GM18907 (cell line): ENCODE measurements at regions not wholly inside any gene's neighbourhood (a gene's known extent, or its start where the extent isn't known, plus 50 kb on each side); places are given as distances from the start of the nearest gene placed in this dataset.

Source experiments
- ATAC-seq: cut with Tn5 transposase; IDR thresholded peaks from one replicate; pipeline ENCODE4 v1.9.1; 2021; ENCODE audit warnings: mild to moderate bottlenecking, moderate library complexity; ENCODE audit not compliant: unreplicated experiment

- no peak for ATAC-seq
These were observed 61.7 kb upstream of the NEBL start for GRCh38 chr10:20958764-20959163.

DNA sequence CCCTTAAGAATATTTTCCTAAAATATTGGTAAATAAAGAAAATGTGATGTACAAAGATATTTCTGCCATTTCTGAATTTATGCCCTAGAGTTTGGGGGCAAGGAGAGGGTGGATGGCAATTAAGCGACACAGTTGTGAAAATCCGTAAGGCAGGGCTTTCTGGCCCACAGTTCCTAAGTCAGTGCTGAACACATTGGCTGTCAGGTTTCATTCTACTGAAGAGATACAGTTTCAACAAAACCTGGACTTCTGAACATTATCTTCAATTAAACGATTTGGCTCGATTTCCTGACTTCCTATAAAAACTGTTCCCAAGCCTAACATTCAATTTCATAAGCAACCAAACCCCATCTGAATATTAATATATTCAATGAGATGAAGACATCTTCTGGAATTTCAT lies 61.1 kb upstream of the NEBL start:
- ATAC-seq: no peak

GRCh38 chr10:20957744-20958143 lies 60.6 kb upstream of the NEBL start:
- ATAC-seq: no peak

- ATAC-seq: no peak
These were observed 59.7 kb upstream of the NEBL start for GRCh38 chr10:20956843-20957242.

DNA sequence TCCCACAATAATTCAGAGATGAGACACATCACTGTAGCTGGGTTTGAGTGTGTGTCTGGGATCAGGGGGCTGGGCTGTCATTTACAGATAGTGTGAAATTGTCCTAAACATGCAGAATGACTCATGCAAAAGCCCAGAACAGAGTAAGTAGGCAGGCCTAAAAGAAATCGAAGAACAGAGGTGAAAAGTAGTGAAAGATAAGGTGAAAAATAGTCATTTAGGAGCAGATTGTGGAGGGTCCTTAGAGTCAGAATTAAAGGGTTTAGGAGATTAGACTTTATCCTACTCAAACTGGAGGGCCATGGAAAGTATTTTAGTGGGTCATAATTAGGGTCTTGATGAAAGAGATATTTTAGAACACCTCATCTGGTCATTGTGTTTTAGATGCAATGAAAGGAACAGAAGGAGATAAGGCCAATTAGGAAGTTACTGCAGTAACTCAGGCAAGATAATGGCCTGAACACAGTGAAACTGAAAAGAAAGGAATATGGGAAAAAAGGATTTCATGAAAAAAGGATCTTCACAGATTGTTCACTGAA lies 58.3 kb upstream of the NEBL start:
- ATAC-seq: no peak

- no peak for ATAC-seq
These were observed 57.4 kb upstream of the NEBL start for GRCh38 chr10:20954519-20954918.

DNA sequence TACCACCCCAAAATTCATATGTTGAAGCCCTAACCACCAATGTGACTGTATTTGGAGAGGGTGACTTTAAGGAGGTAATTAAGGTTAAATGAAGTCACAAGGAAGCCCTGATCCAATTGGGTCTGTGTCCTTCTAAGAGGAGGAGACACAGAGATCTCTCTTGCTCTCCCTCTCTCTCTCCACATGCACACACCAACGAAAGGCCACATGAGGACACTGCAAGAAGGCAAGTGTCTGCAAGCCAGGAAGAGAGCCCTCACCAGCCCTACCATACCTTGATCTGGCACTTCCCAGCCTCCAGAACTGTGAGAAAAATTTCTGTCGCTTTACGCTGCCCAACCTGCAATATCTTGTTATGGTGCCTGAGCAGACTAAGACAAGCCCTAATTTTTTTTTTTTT lies 56.0 kb upstream of the NEBL start:
- ATAC-seq: no peak

DNA sequence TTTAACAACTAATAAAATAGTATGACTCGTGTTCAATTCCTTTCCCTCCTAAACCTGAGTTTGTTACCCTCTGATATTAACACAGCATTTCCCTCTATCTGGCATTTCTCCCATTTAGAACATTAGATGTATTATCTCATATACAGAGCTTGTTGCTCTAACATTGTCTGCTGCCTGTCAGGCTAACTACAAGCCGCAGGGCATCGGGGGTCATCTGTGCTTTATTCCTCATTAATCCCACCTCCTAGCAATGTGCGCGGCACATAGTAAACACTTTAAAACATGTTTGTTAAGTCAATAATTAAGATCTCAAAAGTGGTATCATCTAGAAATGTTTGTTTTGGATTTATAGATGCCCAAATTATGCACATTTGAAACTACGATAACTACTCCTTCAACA lies 52.9 kb upstream of the NEBL start:
- no peak for ATAC-seq

DNA sequence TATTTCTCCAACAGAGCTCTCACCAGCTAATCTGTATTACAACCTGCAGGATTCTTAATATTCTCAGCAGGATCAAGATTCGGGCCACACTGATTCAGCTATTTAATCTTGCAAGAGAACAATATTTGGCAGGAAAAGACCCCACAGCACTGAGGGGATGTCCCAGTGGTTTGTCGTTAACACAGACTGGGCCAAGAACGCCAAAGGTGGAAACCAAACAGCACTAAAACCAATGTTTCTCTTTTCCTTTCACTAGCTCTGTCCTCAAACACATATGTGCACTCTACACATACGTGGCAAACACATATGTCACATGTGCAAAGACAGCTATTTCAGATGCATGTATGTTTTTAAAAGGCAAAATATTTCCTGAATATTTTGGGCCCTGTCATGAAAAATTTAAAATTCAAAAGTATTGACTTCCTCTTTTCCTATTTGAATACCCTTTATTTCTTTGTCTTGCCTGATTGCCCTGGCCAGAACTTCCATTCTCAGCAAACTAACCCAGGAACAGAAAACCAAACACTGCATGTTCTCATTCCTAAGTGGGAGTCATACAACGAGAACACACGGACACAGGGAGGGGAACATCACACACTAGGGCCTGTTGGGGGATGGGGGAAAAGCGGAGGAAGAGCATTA lies 51.7 kb upstream of the NEBL start:
- ATAC-seq: peak; percentile 93
